HG03135 (cell line): ENCODE measurements at regions not wholly inside any gene's neighbourhood (a gene's known extent, or its start where the extent isn't known, plus 50 kb on each side); places are given as distances from the start of the nearest gene placed in this dataset.
"Not testable (repeated sequence)": the region's sequence is repeated elsewhere in the genome, so short reads cannot be mapped to it uniquely, and the experiment has no call there.

Experiments
- ATAC-seq: cut with Tn5 transposase; IDR thresholded peaks from one replicate; pipeline ENCODE4 v1.9.1; 2021; ENCODE audit warnings: mild to moderate bottlenecking, moderate library complexity; ENCODE audit not compliant: unreplicated experiment

DNA sequence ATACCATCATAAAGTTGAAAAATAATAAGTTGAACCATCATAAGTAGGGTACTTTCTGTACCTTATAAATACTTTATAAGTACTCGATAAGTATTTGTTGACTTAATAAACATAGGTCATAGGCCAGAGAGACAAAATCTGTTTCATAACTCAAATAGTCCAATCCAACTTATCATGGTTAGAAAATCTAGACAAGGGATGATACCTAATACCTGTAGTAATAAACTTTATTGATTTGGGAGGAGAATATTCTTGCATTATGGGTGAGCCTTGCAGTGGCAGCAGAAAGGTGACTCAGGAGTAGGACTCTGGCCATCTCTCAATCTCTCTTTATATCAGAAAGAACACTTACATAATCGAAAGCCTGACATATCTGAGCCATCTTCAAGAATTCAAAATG lies 466.8 kb upstream of the GRIN3A start:
- ATAC-seq, result no peak

DNA sequence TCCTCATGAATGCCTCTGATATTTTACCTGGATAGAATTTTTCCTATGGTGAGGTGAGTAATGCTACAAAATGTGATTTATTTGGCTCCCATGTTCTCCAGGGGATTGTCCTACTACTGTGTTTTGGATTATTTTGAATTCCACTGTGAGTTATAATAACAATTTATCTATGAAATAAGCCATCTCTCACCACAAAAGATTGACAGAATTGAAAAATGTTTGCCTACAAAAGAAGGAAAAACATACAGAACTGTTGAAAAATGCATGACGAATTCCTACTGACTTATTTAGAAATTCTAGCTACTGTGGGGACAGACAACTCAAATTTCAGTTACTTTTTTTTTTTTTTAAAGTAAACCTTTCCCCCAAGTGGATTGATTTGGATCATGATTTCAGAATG lies 463.7 kb upstream of the GRIN3A start:
- ATAC-seq, result no peak

DNA sequence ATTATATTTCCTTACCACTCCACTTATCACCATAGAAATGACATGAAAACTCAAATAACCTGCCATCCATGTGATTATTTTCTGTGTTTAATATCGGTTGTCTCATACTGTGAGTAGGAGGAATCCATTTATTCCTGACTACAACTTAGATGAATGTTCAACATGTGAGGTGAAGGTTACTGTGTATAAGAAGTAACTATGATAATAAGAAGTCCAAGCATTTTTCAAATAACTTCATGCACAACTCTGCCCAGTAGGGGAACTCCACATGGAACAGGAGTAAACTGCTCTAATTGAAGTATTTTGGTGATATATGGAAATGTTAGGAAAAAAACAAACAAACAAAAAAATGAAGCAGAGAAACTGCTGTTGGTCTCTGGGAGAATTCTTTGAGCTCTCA lies 447.5 kb upstream of the GRIN3A start:
- no peak for ATAC-seq

DNA sequence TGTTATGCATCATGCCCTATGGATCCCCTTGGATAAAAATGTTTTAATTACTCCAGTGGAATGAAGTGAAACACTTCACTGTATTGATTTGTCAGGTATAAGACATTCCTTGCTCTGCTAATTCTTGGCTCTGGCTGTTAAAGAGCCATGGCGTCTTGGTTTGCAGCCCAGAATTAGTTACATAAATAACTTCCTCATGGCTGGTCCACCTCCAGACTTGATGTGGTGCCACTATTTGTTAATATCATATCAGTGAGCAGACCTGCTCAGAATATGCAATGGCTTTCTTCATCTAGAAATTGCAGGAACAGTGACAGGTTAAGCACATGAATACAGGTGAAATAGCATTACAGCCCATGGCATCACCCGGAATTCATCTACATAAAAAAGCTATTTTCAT lies 446.9 kb upstream of the GRIN3A start:
- ATAC-seq, result no peak

DNA sequence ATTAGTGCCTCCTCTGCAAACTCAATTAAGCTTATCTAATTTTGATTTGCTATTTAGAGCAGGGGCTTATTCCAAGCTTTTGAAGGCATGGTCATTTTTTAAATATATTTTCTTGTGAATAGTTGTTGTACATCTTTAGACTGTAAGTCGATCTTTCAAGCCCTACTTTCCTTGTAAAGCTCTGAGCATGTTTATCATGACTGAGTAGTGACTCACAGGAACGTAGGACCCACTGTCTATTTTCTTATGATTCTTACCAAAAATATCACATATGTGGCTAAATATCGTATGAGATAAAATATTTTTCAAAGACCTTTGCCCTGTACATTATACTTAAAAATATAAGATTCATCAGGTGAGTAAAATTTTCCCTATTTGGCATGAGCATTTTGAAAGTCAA lies 440.4 kb upstream of the GRIN3A start:
- no peak for ATAC-seq

DNA sequence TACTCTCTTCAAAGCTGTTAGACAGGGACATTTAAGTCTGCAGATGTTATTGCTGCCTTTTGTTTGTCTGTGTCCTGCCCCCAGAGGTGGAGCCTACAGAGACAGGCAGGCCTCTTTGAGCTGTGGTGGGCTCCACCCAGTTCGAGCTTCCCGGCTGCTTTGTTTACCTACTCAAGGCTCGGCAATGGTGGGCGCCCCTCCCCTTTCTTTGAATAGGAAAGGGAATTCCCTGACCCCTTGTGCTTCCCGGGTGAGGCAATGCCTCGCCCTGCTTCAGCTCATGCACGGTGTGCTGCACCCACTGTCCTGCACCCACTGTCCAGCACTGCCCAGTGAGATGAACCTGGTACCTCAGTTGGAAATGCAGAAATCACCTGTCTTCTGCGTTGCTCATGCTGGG lies 435.8 kb upstream of the GRIN3A start:
- not testable (repeated sequence) for ATAC-seq

DNA sequence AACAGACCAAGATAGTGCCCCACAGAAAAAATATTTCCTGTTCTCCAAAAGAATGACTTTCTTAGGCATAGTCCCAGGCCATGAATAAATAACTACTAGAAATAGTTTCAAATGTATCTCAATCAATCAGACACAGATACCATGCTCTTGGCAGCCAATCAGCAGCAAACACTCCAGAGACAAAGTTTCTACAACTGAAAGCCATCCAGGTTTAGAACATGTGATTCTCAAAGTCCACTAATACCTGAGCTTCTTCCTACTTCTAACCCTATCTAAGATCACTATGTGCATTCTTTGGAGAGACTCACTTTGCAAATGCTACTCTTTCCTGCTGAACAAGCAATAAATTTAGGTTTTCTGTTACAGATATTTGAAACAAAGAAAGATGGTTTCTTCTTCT lies 425.8 kb upstream of the GRIN3A start:
- no peak for ATAC-seq

DNA sequence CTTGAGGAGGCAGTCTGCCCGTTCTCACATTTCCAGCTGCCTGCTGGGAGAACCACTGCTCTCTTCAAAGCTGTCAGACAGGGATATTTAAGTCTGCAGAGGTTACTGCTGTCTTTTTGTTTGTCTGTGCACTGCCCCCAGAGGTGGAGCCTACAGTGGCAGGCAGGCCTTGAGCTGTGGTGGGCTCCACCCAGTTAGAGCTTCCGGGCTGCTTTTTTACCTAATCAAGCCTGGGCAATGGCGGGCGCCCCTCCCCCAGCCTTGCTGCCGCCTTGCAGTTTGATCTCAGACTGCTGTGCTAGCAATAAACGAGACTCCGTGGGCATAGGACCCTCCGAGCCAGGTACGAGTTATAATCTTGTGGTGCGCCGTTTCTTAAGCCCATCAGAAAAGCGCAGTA lies 414.6 kb upstream of the GRIN3A start:
- ATAC-seq, result not testable (repeated sequence)

DNA sequence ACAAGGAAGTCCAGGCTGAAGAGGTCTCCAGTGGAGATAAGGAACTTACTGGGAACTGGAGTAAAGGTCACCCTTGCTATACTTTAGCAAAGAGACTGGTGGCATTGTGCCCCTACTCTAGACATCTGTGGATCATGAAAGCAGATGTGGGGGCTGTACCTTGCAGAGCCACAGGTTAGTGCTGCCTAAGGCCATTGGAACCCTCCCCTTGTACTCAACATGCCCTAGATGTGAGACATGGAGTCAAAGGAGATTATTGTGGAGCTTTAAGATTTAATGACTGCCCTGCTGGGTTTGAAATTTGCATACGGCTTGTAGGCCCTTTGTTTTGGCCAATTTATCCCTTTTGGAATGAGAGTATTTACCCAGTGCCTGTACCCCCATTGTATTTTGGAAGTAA lies 397.3 kb upstream of the GRIN3A start:
- ATAC-seq, result no peak

DNA sequence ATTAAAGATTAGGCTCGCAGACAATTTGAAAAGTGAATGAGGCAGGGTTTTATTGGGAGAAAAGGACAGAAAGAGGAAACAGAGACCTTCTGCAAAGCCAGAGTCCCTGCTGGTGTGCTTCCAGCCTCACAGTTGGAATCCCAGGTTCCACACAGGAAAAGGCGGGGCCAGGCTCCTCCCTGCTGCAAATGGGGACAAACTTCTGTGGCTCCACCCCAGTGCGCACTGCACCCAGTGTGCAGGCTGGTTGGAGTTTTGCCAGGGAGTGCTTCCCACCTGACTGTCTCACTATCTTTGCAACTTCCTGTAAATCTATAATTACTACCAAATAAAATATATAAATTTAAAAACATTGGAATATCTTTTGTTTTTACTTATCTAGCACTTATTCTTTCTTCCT lies 386.0 kb upstream of the GRIN3A start:
- ATAC-seq, result no peak

DNA sequence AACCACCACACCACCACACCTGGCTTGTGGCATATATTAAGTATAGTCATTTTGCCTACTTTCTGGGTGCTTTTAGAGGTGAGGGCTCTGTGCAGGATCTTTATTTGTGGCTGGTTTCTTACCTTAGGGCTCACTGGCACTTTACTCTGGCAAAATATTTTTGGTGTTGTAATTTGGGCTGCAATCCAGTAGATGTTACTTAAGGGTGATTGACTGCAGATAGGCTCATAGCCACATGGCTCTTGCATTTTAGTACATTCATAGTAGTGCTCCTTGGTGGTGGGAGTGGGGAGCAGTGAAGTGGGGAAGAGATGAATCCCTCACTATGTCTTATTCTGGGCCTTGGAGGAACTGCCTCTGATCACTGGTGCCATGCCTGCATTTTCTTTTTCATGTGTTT lies 376.1 kb upstream of the GRIN3A start:
- ATAC-seq, result no peak

DNA sequence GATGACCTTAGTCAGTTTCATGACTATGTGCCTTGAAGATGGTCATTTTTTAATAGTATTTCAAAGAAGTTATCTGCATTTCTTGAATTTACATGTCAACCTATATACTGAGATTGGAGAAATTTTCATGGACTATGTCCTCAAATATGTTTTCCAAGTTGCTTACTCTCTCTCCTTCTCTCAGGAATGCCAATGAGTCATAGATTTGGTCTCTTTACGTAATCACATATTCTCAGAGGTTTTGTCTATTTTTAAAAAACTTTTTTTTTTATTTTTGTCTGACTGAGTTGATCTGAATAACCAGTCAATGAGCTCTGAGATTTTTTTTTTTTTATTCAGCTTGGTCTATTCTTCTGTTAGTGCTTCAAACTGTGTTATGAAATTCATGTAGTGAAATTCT lies 374.7 kb upstream of the GRIN3A start:
- no peak for ATAC-seq

DNA sequence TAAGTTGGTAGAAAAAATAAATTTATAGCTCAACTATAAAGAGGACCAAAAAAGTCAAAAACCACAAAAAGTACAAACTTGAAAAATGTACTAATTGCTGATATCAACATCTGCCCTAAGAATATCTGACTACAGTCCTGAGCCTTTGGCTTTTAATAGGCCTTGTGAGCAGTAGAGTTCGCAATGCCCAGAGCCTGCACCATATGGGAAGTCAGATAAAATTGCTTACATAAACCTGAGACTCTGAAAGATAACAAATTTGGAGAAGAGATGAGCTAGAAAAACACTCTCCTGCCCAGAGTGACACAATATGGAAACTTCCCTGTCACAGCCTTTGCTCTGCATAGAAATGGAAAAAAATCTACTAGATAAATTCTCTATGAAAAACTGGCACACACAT lies 368.0 kb upstream of the GRIN3A start:
- ATAC-seq, result no peak

DNA sequence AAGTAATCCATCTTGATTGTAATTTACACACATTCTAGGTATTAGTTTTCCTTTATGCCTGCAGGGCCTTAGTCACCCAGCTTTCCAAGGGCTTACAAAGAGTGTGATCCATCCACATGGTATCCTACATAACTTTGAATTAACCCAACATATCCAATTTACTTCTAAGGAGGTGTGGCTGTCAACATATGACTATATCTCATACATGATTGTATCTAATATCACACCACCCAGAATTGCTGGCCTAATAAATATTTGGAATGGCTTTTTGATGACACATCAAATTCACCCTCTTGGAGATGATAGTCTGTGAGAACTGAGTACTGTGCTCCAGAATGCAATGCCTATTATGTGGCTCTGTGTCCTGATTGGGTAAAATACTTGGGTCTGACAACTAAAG lies 363.3 kb upstream of the GRIN3A start:
- no peak for ATAC-seq

DNA sequence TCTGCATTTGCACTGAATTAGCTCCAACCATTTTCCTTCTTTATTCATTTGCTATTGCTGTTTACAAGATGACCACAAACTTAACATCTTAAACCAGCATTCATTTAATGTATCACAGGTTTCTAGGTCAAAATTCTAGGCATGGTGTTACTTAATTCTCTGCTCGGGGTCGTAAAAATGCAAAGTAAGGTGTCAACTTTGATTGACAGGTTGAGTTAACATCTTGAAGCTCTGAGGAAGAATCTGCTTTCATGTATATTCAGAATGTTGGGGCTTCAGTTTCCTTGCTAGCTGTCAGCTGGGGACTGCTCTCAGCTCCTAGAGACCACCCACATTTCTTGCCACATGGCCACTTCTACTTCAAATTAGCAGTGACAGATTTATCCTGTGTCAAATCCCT lies 348.7 kb upstream of the GRIN3A start:
- ATAC-seq, result no peak

DNA sequence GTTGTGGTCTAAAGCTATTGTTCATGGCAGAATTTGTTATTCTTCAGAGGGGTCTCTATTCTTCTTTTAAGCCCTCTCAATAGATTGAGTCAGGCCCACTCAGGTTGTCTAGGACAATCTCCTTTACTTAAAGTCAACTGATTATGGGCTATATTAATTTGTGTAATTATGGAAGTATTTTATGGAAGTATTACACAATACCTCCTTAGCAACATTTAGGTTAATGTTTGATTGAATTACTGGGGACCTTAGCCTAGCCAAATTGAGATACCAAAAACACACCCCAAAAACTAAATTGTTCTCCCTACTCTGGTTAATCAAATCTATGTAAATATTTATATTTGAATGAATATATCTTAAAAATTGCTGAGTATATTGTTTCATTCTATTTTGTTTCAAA lies 347.1 kb upstream of the GRIN3A start:
- ATAC-seq, result no peak

DNA sequence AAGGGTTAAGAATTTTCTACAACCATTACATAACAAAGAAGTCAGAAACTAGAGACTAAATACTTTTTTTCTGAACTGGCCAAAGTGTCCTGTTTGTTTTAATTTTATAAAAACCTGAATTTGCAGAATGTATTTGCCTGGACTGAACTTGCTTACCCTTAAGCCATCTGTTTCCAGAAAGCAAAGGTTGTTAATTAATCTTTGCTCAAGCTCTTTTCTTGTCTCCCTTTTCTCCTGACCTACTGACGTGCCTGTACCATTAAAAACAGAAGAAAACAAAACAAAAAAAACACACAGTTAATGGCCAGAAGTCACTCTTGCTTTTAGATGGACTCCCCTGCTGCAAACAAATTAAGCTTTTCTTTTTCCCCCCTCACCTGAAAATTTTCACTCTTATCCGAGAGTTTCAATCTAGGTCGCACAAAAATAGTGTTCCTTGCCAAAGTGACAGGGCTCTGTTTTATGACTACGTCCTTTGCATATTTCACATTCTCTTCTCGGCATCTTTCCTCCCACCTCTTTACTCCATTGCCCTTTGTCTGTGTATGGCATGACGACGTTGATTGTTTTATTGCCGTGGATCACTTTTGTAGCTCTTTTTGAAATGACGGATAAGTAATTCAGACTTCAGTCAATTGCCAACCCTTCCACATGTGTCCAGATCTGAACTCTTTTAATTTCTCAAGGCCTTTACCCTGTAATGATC lies 333.8 kb upstream of the GRIN3A start:
- no peak for ATAC-seq

DNA sequence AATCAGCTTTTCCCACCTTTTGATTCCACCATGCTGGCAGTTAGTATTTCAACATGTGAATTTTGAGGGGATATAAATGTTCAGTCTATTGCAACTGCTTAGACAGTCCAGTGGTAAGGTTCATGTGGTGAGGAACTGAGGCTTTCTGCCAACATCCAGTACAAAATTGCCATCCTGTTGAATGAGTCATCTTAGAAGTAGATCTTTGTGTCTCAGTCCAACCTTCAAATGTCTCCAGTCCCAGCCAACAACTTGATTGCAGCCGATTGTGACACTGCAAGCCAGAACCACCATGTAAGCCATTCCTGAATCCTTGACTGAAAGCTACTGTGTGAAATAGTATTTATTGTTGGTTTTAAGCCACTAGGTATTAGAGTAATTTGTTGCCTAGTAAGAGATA lies 331.5 kb upstream of the GRIN3A start:
- ATAC-seq, result no peak

DNA sequence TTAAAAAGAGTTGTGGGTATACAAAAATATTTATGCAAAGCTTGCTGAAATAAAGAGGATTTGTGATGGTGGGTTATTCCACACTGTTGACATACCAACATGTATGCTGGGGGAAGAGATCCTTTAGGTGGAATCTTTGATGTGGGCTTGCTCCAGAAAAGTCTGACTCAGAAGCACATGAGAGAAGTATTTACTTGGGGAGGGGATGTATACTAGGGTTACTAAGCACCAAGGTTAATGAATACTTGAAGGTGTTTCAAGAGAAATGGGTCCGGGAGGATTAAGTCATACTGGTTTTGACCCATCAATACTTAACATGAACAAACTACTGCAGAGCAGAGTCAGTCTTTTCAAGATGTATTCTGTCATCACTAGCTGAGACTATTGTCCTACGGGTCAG lies 316.4 kb upstream of the GRIN3A start:
- ATAC-seq, result no peak

DNA sequence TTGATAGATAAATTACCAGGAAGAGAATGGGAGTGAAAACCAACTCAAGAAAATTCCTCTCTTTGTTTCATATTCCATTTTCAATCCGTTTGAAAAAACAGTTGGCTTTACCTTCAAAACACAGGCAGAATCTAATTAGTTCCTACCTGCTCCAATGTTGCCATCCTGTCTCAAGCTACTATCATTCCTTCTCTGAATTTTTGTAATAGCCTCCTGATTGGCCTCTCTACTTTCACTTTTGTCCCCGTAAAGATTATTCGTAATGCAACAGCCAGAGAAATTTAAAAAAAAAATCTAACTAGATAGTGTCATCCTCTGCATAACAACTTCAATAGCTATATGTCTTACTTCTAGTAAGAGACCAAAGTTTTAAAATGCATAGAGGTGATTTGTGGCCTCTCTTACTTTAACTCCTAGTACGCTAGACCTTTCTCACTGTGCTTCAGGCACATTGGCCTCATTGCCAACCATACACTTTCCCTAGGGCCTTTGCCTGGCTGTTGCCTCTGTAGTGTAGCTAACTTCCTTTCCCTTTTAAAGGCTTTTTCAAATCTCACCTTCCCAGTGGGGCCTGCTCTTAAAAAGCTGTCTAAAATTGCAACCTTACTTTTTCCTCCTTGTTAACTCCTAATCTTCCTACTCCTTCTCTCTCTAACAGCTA lies 311.3 kb upstream of the GRIN3A start:
- ATAC-seq, result no peak

DNA sequence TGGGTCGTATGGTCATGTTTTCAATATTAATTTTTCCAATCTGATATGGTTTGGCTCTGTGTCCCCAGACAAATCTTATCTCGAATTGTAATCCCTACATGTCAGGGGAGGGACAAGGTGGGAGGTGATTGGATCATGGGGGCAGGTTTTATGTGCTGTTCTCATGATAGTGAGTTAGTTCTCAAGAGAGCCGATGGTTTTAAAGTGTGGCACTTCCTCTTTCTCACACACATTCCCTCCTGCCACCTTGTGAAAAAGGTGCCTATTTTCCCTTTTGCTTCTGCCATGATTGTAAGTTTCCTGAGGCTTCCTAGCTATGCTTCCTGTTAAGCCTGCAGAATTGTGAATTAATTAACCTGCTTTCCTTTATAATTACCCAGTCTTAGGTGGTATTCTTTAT lies 309.1 kb upstream of the GRIN3A start:
- no peak for ATAC-seq

DNA sequence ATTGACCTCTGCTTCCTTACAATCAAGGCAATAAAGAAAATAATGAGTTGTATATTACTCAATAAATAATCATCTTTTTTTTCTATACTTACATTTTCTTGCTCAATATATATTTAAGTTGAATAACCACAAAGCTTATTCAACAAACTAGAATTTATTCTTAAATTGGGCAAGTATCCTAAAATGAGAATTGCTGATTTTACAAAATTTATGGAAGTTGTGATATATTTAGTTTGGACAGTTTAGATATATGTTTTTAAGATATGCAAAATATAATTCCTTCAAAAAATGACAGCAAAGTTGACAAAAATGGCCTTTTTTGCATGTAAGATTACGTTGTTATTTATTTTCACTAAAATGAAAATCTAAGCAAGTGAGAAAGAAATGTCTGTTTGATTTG lies 305.7 kb upstream of the GRIN3A start:
- ATAC-seq, result no peak

DNA sequence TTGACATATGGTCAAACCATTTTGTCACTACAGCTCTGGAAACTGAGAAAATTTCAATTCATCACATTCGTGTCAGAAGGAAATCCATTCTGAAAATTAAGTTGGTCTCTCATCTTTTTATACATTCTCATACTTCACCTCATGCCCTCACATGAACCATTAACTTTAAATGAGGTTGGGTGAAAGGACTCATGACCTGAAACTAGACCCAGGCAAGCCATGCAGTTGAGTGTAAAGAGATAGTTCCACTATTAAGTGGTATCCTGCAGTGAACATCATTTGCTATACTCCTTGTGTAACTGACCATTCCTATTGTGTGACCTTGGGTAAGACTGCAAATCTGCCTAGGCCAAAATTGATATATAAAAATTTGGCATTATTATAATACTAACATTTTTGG lies 299.6 kb upstream of the GRIN3A start:
- ATAC-seq, result no peak
